ENCODE measurements at regions not wholly inside any gene's neighbourhood (a gene's known extent, or its start where the extent isn't known, plus 50 kb on each side); places are given as distances from the start of the nearest gene placed in this dataset.

DNA sequence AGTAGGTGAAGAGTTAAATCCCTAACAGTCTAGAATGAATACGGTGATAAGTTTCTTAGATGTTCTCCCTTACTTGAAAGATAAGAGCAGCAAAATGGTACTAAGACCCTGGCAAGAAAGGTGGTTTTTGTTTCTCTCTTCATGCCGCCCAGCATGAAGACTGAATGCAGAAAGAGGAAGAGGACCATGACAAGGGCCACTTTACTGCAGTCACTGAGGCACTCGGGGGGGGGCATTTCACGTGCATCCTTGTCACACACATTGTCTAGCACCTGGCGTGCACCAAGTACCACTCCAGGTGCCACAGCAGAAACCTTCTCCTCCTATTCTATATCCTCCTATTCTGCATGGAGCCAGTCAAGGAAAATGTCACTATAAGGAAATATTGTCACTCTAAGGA lies 222.0 kb downstream of the TOMM20 start:
- TF ChIP-seq TEAD4 (IDR thresholded peaks at IDR 0.05): no peak
- TF ChIP-seq NFIC (IDR thresholded peaks at IDR 0.05): no peak
